ENCODE measurements at regions not wholly inside any gene's neighbourhood (a gene's known extent, or its start where the extent isn't known, plus 50 kb on each side); places are given as distances from the start of the nearest gene placed in this dataset.
"Not testable (repeated sequence)": the region's sequence is repeated elsewhere in the genome, so short reads cannot be mapped to it uniquely, and the experiment has no call there.

- DNase-seq (ENCODE audit: low read depth in 1 of 2, low spot score in 1 of 2) = no peak
Measured at GRCh38 chr16:85202631-85203461, 90.6 kb upstream of the CIBAR2 start.

DNA sequence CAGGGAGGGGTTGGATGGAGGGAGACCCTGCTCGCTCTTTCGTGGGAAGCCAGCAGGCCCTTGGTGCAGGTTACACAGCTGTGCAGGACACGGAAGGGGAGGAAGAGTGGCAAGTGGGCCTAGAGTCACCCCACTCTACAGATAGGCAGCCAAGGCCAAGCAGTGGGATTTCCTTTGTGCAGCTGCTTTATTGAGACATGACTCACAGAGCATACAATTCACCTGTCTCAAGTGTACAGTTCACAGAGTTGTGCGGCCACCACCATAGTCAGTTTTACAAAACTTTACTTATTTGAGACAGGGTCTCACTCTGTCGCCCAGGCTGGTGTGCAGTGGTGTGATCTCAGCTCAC lies 91.2 kb upstream of the CIBAR2 start:
- no peak for DNase-seq (ENCODE audit: low read depth in 1 of 2, low spot score in 1 of 2)

DNA sequence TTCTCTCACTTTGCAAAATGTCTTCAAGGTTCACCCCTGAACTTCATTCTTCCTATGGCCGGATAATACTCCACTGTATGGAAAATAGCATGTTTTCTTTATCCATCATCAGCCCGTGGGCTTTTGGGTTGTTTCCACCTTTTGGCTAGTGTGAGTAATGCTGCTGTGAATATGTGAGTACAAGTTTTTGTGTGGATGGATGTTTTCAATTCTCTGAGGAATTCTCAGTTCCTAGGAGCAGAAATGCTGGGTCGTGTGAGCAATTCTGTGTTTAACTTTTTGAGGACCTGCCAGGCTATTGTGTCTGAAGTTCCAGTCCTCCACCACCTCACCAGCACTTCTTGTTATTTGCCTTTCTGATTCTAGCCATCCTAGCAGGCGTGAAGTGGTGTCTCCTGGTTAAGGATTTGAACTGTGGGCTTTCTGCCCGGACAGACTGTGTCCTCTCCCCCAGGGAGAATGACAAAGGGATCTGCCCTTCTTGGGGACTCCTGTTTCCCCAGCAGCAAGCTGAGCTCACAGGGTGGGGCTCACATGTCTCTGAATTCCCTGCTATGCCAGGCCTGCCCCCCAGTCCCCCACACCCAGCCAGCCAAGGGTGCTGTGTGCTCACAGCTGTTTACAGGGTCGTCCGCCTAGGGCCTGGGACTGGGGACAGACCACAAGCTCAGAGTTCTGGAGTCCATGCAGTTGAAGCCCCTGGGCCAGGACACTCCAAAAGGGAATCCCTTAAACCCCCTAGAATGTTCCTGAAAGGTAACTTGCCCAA lies 92.2 kb upstream of the CIBAR2 start:
- DNase-seq (ENCODE audit: low read depth in 1 of 2, low spot score in 1 of 2) = no peak

- DNase-seq (ENCODE audit: low read depth in 1 of 2, low spot score in 1 of 2) = not testable (repeated sequence)
Measured at GRCh38 chr16:85205257-85205656, 93.0 kb upstream of the CIBAR2 start.

GRCh38 chr16:85205747-85206471 lies 93.6 kb upstream of the CIBAR2 start:
- DNase-seq (ENCODE audit: low read depth in 1 of 2, low spot score in 1 of 2) = no peak

DNA sequence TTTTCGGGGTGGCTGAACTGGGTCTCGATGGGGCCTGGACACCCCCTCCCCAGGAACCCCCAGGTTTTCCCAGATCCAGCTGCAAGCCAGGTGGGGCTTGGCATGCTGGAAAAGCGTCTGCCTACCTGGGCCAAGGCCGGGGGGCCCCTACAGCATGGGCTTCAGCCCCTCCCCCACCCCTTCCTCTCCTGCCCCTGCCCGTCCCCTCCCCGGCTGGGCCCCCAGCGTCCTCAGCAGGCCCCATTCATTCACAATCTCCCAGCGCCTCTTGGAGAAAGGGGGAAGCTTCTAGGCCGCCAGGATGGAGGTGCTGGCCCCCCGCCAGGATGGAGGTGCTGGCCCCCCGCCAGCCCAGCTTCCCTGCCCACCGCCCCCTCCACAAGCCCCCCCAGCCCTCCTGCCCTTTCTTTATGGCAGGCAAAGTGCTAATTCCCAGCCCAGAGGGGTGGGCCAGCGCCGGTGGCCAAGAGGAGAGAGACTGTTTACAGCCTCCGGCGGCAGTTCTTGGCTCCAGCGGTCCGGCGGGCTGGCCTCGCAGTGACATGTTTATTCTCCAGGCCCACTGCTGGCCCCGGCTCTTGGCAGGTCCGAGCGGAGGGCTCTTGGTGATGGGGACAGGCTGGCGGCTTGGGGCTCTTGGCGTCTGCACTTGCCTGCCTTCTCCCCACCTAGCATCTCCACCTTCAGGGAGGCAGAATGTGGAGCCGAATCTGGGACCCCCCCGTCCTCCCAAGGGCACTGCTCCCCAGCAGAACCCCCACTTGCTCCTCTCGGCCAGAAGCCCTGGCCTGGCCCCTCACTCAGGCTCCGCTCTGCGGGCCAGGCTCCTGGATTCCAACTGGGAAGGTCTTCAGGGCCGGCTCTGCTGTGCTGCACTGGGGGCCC lies 94.4 kb upstream of the CIBAR2 start:
- DNase-seq (ENCODE audit: low read depth in 1 of 2, low spot score in 1 of 2) = no peak

DNA sequence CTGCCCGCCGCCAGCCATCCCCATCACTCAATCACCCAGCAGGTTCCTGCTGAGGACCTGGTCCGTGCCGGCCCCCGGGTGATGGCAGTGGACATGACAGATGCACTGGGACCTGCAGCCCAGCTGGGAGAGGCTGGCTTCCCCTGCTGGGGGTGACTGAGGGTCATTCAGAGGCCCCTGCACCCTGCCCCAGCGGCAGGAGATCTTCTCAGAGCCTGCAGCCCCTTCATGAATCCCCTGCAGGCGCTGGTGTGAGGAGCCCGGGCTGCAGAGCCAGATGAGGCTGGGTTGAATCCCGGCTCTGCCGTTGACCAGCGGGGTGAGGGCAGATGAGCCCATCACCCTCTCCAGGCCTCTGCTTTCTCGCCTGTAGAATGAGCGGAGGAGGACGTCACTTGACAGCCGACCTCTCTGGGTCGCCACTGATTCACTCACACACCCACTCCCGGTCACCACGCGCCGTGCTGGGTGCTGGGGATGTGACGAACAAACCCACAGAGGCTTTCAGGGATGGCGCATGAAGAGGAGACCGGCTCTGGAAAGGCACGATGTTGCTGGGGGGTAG lies 95.2 kb upstream of the CIBAR2 start:
- no peak for DNase-seq (ENCODE audit: low read depth in 1 of 2, low spot score in 1 of 2)

- DNase-seq (ENCODE audit: low read depth in 1 of 2, low spot score in 1 of 2) = no peak
Measured at GRCh38 chr16:85208181-85208580, 95.9 kb upstream of the CIBAR2 start.

DNA sequence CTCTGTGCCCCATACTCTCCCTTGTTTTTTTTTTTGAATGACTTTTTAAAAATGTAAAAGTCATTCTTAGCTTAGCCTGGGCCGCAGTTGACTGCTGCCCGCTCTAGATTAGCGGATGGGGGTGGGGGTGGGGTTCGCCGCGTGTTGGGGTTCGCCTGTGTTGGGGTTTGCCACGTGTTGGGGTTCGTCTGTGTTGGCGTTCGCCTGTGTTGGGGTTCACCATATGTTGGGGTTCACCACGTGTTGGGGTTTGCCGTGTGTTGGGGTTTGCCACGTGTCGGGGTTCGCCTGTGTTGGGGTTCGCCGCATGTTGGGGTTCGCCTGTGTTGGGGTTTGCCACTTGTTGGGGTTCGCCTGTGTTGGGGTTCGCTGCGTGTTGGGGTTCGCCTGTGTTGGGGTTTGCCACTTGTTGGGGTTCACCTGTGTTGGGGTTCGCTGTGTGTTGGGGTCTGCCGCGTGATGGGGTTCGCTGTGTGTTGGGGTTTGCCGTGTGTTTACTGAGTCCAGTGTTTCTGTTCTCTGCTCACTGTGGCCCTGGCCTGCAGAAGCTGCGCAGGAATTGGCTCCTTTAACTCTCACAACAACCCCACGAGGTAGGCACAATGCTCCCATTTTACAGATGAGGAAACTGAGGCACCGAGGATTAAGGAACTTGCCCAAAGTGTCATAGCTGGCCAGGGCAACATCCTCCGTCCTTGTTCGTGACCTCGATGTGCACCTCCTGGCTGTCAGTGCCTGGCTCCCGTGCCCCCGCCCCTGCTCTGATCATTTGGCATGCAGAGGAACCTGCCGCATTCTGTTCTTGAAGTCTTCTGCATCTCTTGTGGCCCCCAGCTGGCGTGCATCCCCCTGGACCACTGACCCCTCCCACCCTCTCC lies 96.6 kb upstream of the CIBAR2 start:
- DNase-seq (ENCODE audit: low read depth in 1 of 2, low spot score in 1 of 2) = no peak

DNA sequence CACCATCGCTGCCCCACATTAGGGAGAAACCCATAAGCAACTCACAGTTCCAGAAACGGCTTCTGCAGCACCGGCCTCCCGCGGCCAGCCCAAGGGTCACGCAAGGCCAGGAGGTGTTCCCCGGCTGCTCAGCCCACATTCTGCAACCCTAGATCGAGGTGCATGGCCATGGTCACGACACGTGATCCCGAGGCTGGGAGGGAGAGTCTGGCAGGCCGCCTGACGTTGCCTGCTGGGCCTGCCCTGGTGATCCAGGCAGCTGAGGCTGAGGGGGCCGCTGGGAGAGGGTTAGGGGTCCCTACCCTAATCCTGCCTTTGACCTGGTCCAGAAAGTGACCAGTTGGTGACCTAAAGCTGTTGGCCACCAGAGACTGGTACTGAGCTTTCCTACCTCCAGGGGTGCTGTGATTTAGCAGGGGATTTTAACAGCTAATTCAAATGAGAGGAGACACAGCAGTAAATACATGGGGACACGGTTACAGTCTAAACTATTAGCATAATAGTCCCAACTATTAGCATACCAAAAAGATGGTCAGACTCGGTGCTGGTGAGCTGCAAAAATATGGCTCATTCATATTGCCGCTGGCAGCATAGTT lies 97.4 kb upstream of the CIBAR2 start:
- no peak for DNase-seq (ENCODE audit: low read depth in 1 of 2, low spot score in 1 of 2)

- DNase-seq (ENCODE audit: low read depth in 1 of 2, low spot score in 1 of 2) = no peak
Measured at GRCh38 chr16:85210423-85211169, 98.3 kb upstream of the CIBAR2 start.

GRCh38 chr16:85211271-85211801 lies 99.1 kb upstream of the CIBAR2 start:
- DNase-seq (ENCODE audit: low read depth in 1 of 2, low spot score in 1 of 2) = no peak

GRCh38 chr16:85213926-85214675 lies 101.8 kb upstream of the CIBAR2 start:
- DNase-seq (ENCODE audit: low read depth in 1 of 2, low spot score in 1 of 2) = no peak

DNA sequence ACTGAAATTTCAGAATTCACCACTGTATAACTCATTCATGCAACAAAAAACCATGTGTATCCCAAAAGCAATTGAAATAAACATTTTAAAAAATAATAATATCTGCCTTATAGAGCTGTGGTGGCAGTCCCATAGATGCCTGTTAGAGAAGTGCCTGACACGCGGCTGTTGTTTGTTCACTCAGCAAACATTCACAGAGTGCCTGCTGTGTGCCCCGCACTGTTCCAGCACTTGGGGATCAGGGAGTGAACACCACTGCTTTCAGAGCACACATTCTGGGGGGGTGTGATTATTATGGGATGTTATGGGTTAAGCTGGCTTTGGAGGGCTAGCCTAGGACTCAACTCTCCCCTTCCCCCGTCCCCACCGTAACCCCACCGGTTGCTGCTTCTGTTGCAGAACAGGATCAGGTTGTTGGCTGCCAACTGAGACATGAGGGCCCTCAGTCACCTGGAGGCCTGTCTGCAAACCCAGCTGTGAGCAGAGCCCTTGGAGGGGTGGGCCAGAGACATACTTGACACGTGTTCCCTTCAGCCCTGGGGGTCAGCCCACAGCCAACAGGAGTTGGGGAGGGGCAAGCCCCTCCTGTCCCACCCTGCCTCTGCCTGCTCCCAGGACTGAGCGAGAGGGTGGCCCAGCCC lies 103.3 kb upstream of the CIBAR2 start:
- no peak for DNase-seq (ENCODE audit: low read depth in 1 of 2, low spot score in 1 of 2)

DNA sequence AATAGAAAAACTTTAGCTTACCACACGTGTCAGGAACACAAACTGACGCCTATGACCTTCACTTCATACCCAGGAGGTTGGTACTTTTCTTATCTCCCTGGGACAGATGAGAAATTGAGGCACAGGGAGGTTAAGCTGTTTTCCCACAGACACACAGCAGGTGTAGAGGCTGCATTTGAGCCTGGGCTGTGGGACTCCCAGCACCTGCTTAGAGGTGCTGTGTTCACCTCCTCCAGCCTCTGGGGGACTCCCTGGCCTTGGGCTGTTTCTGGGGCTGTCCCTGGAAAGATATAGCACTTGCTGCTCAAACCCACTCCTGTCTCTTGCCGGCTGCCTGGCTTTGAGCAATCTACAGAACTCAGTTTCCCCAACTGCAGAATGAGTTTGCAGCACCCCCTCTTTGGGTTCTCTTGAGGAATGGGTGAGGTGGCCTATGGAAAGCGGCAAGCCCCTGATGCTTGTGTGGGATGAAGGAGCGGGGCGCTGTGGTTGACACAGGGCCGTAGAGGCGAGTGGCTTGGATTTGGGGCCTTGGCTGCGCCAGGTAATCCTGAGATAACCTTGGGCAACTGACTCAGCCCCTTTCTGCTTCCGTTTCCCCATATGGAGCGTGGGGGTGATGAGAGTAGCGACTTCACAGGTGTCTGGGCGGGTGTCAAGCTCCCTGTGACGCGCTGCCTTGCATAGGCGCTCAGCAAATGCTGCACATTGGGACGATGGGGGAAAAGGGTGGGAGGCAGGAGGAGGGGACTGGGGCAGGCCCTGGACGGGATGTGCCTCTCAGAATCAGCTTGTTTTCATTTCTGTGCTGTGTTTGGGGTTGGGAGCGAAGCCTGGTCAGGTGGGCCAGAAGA lies 104.5 kb upstream of the CIBAR2 start:
- no peak for DNase-seq (ENCODE audit: low read depth in 1 of 2, low spot score in 1 of 2)
